HG03342 (cell line): ENCODE measurements at regions not wholly inside any gene's neighbourhood (a gene's known extent, or its start where the extent isn't known, plus 50 kb on each side); places are given as distances from the start of the nearest gene placed in this dataset.
A peak's percentile ranks its signal among the peaks of the same experiment; 100 is the strongest.

ENCODE experiments used
- ATAC-seq: cut with Tn5 transposase; IDR thresholded peaks from one replicate; pipeline ENCODE4 v1.9.1; 2021; ENCODE audit warnings: mild to moderate bottlenecking, moderate library complexity; ENCODE audit not compliant: unreplicated experiment

DNA sequence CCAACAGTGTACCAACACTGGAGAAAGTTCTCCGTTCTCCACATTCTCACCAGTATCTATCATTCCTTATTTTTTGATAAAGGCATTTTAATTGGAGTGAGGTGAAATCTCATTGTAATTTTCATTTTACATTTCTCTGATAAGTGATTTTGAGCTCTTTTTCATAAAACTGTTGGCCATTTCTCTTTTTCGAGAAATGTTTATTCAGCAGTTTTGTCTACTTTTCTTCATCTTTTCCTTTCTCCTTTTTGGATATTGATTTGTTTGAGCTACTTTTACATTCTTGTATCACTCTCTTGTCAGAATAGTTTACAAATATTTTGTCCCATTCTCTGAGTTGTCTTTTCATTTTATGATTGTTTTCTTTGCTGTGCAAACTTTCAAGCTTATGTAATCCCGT, 555.2 kb downstream of the COL12A1 start:
- ATAC-seq = no peak

DNA sequence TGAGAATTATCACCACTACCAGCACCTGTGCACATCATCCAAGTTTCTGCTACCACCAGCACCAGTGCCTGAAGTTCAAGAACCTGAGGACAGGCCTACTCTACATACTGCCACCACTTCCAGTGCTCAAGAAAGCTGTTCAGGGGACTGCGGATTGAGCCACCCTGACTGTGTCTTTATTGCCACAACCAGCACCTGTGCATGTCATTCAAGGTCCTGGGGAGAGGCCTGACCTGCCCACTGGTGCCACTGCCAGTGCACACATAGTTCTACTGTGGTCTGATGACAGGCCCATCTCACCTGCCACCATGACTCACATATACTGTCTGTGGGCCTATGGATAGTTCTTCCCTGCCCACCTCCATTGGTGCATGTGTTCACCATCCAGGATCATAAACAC, 559.4 kb downstream of the COL12A1 start:
- no peak for ATAC-seq

DNA sequence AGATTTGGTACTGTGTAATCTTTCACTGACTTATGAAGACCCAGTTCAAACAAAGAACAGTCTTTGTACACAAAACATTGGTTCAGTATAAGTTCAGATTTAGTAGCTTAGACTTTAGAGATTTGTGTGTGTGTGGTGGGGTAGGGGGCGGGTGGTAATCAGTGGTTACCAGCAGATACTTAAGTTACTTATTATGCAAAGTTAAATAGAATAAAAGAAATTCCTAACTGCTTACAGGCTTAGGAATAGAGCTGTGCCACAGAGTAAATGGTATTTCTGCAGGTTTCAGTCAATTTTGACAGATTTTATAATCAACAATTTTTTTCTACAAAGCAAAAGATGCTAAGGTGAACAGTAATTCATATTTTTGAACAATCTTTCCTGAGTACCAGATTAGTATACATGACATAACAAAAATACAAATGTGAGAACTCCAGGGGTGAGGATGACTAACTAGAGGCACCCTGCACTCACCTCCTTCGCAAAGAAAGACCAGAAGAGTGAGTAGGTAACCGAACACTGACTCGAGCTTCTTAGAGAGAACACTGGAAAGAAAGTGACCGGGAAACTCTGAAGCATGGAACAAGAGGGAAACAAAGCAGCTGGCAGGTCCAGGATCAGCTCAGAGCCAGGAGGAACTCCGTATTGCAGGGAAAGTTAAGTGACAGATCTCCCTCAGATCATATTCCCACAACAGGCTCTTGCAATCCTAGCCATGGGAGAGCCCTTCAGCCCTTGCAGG, 560.6 kb downstream of the COL12A1 start:
- ATAC-seq = no peak

DNA sequence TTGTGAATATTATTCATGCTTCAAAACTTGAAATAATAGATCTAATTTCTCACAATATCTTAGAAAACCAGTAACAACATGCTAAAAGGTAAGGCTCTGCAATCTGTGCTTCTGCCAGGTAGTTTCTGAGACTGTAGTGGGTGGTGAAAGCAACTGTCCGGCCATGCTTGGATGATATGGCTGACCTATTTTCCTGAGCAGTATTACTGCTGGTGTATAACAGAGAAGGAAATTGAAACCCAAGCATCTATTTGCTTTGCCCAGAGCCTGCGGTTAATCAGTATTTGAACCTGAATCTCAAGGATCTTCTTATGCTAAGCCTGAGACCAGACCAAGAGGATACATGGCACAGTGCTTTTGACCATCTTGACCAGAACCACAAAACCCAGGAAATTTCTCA, 563.8 kb downstream of the COL12A1 start:
- ATAC-seq = peak; percentile 55

DNA sequence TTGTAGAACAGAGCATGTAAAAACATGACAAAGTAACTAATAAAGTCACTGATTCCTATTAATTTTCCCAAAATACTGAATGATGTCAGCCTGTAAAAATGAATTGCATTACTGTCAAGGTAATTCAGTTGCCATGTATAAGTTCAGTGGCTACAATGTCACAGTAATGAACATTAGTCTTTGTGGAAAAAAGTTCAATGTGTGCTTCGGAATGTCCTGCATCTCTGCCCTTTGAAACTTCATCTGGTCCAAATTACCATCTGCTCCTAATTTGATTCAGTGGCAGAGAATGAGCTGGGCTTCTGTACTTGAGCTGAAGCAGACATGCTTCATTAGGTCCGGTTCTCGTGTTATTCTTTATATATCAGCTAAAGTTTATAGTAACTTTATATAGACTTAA, 567.4 kb downstream of the COL12A1 start:
- ATAC-seq = no peak

DNA sequence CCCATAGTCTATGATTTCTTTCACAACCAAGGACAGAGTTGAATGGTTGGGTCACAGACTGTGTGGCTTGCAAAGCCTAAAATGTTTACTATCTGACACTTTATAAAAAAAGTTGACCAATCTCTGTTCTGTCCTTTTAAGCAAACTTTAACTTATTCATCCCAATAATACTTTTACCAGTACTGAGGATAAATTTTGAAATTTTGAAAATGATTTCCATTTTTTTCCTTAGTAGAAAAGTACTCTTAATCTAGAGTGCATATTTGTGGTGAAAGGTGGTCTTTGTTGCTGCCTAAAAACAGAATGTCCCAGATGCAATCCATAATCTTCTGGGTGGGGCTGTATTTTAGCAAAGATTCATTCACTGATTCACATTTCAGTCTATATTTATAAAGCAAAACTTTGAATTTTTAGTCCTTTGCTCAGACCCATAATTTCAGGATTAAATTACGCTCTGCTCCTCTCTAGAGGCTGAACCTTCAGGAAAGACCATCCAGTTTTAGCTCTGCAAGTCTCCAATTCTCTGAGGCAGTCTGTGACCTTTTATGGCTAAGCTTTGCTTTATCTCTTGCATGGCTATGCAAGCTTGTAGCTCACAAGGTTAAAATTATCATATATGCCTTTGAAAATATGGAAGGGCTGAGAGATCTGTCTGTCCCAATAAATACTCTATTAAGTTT, 573.5 kb downstream of the COL12A1 start:
- ATAC-seq = no peak

DNA sequence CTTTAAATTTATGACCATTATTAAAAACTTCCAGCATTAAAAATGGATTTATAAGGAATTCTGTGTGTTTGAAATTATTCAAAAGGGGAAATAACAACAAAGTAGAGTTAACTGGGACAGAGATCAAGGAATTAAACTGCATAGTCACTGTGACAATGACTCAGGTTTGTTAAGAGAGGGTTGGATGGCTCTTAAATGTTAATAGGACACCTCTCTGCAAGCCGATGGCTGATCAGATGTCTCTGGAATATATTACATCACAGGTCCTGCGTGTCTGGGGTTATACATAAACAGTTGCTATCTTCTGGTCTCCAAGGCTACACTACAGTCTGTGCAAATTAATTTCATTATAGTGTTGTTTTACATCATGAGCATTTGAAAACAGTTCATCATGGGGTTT, 574.3 kb downstream of the COL12A1 start:
- ATAC-seq = no peak

DNA sequence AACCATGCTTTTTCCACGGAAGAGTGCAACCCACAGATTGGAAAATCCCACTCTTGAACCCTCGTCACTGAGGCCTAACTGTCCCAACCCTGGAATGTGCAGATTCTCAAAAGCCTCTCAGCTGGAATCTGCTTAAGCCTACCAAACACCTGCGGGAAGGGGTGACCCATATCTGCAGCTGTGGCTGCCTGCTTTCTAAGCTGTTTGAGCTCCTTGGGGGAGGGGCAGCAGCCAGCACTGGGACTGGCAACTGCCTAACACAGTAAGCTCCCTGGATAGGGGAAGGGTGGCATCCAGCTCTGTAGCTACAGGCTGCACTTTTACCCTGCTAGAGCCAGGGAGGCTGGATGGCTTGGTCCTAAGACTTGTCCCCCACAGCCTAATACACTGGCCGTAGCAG, 579.6 kb downstream of the COL12A1 start:
- ATAC-seq = no peak

DNA sequence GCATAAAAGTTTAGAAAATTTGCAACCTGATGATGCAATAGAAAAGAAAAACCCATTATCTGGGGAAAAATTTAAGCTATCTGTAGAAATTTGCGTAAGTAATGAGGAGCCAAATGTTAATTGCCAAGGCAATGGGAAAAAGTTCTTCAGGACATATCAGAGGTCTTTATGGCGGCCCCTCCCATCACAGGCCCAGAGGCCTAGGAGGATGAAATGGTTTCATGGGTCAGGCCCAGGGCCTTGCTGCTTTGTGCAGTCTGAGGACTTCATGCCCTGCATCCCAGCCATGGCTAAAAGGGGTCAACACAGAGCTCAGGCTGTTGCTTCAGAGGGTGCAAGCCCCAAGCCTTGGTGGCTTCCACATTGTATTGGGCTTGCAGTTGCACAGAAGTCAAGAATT, 582.8 kb downstream of the COL12A1 start:
- ATAC-seq = no peak

DNA sequence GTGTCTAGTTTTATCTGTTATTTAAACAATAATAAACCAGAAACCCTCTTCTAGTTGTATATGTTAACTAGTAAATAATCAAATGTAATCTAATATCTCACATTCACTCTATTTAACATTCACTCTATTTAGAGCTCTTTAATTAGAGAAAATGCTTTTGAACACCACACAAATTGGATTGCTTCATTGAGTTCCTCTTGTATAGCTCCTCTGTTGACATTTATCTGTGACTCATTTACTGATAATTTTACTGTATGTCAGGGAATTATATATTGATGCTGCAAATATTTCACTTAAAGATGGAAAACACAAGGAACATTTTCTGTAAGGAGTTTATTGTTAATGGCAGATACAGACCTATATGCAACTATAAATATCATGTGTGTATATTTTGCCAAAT, 594.6 kb downstream of the COL12A1 start:
- no peak for ATAC-seq

DNA sequence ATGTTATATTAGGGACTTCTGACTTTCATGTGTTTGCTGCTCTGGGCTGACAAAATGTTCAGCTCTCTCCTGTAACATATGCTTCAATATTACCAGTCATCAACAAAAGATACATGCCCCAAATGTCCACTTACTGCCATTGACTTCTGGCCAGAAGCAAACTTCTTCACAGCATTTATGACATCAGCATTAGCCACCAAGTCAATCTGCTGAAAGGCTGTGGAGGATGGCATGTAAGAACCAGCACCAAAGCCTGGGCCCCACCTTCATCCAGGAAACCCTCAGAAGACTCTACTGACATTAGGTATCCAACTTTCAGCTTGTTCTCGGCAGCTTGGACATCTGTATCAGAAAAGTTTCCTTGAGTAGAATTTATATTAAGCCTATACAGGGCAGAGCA, 595.5 kb downstream of the COL12A1 start:
- no peak for ATAC-seq

DNA sequence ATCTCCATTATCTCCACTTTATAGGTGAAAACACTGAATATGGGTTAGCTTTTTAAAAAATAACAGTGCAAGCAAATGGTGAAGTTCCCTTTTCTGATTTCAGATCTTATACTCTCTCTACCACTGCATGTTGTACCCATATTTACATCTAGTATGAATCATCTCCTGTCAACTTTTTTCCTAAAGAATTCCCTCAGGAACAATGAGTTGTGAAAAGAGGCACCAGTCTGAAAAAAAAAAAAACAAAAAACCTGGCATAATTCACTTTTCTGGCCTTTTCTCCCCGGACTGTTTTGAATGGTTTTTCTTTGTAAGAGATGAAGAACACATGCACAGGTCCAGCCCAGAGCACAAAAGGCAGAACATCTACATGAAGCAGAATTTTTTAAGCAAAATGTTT, 596.0 kb downstream of the COL12A1 start:
- ATAC-seq = no peak

DNA sequence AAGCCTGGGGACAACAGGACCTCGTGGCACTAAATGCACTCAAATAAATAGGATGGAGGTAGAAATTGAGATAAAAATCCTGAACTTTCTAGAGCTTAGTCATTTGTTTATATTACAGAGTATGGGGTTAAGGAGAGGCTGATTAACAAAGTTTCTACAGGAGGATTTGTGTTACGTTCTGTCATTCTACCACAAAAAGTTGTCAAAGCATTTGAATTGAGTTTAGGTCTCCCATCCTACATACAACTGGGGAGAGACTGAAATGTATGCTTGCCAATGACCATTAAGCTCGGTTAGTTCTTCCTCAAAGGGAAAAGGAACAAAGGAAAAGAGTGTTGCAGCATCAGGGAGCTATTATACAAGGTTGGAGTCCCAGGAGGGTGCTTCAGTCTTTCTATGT, 597.9 kb downstream of the COL12A1 start:
- no peak for ATAC-seq

DNA sequence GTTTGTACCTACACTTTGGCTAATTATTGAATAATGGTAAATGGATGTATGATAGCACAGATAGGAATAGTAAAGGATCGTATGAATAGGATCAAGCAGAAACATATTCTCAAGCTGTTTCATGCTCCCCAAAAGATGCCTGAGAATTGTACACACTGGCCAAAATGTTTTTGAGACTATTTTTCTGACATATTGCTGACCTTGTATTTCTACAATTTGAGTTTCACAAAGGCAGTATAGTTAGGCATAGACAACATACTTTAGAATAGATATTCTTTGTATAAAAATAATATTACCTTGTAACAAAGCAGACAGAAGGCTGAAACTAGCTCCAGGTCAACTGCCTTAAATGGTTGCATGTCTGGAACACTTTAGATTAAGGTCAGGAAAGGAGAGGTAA, 598.4 kb downstream of the COL12A1 start:
- ATAC-seq = no peak

DNA sequence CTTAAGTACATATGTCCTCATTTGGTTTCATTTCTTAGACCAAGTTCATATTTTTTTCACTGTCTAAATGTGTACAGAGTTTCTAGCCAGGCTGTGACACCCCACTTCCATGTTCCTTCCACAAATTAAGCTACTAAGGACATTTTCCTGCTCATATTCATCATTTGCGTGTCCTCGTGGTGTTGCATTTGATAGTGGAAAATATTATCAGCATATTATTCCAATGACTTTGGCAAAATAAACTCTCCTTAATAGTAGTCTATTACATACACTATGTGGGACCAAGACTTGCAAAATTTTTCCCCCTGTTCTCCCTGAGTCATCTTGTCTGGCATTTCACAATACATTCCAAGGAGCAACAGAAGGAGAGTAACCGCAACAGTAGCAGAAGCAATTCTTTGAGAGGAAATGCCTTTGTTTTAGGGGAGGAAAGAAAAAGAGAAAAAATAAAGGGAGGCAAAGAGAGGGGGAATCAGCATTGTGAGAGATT, 599.2 kb downstream of the COL12A1 start:
- ATAC-seq = no peak

DNA sequence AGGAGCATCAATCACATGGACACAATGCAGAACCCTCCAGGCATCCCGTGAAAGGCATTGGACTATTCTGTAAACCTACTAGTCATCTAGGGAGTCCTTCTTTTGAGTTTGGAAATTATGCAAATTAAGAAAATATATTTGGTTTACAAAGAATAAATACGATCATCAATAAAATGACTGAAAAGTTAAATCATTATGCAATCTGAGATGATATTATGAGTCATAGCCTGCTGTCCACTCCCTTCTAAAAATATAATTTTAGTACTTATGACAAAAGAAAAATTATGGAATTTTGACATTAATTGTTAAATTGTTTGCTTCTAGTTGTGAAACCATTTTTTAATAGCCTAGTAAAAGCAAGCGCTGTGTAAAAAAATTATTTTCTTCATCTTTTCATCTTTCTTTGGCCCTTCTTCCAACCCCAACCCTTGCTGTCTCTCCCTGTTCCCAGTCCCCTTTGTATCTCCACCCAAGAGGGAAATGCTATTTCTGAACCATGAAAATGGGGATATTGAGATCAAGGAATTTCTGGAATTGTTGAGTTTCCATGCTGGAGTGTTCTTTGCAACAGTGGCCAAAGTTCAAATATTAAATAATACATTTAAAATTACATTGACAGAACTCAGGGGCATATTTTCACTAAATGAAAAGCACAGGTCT, 599.8 kb downstream of the COL12A1 start:
- ATAC-seq = no peak

DNA sequence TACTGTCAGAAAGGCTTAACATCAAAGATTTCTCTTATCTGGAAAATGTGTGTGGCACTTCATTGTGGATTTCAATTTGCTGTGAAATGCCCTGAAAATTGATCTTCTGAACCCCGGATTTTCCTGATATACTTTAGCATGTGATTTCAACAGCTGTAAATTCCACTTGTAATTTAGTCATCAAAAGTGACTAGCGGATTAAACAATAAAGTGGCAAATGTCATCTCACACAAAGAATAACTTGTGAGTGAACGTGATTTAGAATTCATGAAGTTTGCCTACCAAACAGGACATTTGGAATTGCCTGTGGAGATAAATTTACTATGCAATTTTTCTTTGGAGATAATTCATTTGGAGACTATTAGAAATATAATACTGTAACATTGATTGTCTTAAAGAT, 601.6 kb downstream of the COL12A1 start:
- ATAC-seq = no peak

DNA sequence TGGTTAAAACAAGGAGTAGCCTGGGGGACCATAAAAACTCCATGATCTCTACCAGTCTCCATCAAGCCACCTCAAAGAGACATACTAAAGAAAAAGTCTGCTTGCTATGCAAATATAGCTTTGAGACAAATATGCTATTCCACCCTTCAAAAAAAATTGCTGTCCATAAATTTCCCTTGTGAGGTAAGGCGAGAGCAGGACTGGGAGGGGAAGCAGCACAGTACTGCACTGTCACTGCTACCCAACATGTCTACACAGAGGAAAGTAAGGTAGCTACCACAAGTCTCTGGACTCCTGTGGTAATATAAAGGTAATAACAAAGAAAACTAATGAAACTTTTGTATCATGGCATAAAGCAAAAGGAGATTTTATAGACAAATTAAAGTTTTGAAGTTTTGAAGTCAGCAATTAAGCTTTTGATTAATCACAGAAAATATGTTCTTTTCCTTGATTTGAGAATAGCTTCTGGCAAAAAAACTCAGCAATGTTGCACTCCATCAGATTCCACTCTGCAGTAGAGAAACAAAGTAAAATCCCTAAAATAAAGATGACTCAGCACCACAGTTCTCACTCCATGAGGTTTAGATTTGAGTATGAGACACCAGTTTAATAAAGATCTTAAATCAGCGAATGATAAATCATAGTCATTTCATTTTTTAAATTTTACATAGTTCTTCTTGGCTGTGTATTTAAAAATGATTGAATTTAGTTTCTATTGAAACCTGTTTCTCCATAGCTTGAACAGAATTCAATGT, 602.4 kb downstream of the COL12A1 start:
- no peak for ATAC-seq

DNA sequence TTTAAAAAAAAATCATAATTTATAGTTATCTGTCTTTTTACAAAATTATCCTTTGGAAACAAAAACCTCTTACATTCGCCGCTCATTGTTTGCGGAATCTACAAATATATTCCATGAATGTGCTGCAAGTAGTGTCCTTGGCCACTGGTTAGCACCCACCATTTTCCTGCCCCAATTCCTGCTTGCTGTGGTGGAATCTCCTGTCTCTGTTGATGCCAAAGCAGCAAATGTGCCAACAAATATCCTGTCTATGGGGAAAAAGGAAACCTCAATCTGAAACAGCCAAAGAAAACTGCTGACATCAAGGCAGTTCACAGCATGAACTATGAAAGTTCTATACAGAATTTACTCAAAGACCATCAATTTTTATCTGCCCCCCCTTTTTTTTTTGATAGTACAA, 603.6 kb downstream of the COL12A1 start:
- ATAC-seq = no peak

DNA sequence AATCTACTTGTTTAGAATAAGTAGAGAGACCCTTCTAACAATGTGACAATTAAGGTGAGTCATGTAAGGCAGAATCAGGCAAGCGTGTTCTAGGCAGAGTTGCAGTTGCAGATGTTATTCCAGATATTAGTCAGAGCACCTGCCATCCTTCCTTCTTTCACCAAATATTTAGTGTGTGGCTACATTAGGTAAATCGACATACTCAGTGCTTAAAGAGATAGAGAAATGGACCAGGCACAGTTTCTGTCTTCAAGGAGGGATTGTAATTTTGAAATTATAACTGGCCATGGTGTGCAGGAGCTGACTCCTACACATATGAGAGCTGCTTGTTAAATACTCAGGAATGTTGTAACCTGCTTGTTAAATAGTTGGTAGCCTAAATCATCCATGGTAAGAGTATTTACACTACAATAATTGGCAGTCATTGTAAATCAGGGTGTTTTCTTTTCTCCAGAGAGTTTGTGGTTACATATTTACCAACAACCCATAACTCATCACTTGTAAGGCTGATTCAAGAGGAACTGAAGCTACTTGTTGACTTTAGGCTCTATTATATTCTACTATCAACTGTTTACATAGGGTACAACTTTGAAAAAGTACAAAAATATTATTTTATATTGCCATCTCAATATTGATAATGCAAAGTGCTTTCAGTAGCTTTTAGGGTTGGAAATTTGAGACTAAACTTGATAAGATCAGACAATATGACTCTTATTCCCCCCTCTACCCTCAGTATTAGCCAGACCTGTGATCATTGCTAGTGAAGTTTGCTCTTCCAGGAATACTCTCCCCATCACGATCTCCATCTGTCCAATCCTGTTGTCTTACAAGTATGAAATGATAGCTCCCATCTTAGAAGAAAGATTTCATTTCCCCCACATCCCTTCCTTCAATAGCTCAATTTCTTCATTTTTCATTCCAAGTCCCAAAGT, 607.1 kb downstream of the COL12A1 start:
- ATAC-seq = peak; percentile 95
